ENCODE measurements at regions not wholly inside any gene's neighbourhood (a gene's known extent, or its start where the extent isn't known, plus 50 kb on each side); places are given as distances from the start of the nearest gene placed in this dataset.
"Not testable (repeated sequence)": the region's sequence is repeated elsewhere in the genome, so short reads cannot be mapped to it uniquely, and the experiment has no call there.

- no peak for DNase-seq (ENCODE audit: low spot score)
Measured at GRCh38 chr6:170043881-170044790, 246.7 kb downstream of the DLL1 start.

- DNase-seq (ENCODE audit: low spot score) = no peak
Measured at GRCh38 chr6:170043150-170043819, 247.6 kb downstream of the DLL1 start.

- DNase-seq (ENCODE audit: low spot score) = no peak
Measured at GRCh38 chr6:170042596-170043118, 248.2 kb downstream of the DLL1 start.

GRCh38 chr6:170042123-170042522 is 248.8 kb downstream of the DLL1 start:
- no peak for DNase-seq (ENCODE audit: low spot score)

GRCh38 chr6:170041526-170041925 is 249.4 kb downstream of the DLL1 start:
- DNase-seq (ENCODE audit: low spot score) = no peak

- DNase-seq (ENCODE audit: low spot score) = no peak
Measured at GRCh38 chr6:170040906-170041305, 250.0 kb downstream of the DLL1 start.

- no peak for DNase-seq (ENCODE audit: low spot score)
Measured at GRCh38 chr6:170040115-170040500, 250.8 kb downstream of the DLL1 start.

- DNase-seq (ENCODE audit: low spot score) = no peak
Measured at GRCh38 chr6:170039156-170040114, 251.4 kb downstream of the DLL1 start.

GRCh38 chr6:170038708-170039107 is 252.2 kb downstream of the DLL1 start:
- no peak for DNase-seq (ENCODE audit: low spot score)

GRCh38 chr6:170038251-170038650 is 252.6 kb downstream of the DLL1 start:
- no peak for DNase-seq (ENCODE audit: low spot score)

- no peak for DNase-seq (ENCODE audit: low spot score)
Measured at GRCh38 chr6:170037541-170038250, 253.2 kb downstream of the DLL1 start.

GRCh38 chr6:170036916-170037315 is 254.0 kb downstream of the DLL1 start:
- DNase-seq (ENCODE audit: low spot score) = no peak

- DNase-seq (ENCODE audit: low spot score) = not testable (repeated sequence)
Measured at GRCh38 chr6:170036367-170036766, 254.5 kb downstream of the DLL1 start.

- DNase-seq (ENCODE audit: low spot score) = no peak
Measured at GRCh38 chr6:170035901-170036304, 255.0 kb downstream of the DLL1 start.

GRCh38 chr6:170035044-170035443 is 255.8 kb downstream of the DLL1 start:
- no peak for DNase-seq (ENCODE audit: low spot score)

GRCh38 chr6:170034294-170034693 is 256.6 kb downstream of the DLL1 start:
- DNase-seq (ENCODE audit: low spot score) = no peak

GRCh38 chr6:170033666-170034065 is 257.2 kb downstream of the DLL1 start:
- DNase-seq (ENCODE audit: low spot score) = no peak

- DNase-seq (ENCODE audit: low spot score) = no peak
Measured at GRCh38 chr6:170032706-170033309, 258.1 kb downstream of the DLL1 start.

GRCh38 chr6:170032197-170032596 is 258.7 kb downstream of the DLL1 start:
- DNase-seq (ENCODE audit: low spot score) = no peak

GRCh38 chr6:170031684-170032121 is 259.2 kb downstream of the DLL1 start:
- no peak for DNase-seq (ENCODE audit: low spot score)

All from COLO829 (cell line).